ENCODE measurements at regions not wholly inside any gene's neighbourhood (a gene's known extent, or its start where the extent isn't known, plus 50 kb on each side); places are given as distances from the start of the nearest gene placed in this dataset.

- peaks cover 0 to 3% (median 0%) of the 10 kb centered on the region in 7 donors for H3K9me3 Mint-ChIP-seq
- H3K36me3 Mint-ChIP-seq = no peaks in the 10 kb centered on the region
- Histone ChIP-seq H3K27me3 (ENCODE audit: control insufficient read depth in 2 of 2, insufficient read depth in 2 of 2, low read length in 2 of 2) (no peaks in the 10 kb centered on the region), H3K9ac (ENCODE audit: insufficient read depth, low read length, poor library complexity, severe bottlenecking) (no peak overlapping the region), H2AFZ (ENCODE audit: insufficient read depth, low read depth, low read length, poor library complexity, severe bottlenecking) (no peak overlapping the region), H3K27ac (ENCODE audit: low read depth in 1 of 2, low read length in 2 of 2) (no peak overlapping the region), H3K36me3 (replicated peaks in 1 of 2; ENCODE audit: control insufficient read depth in 1 of 2, insufficient read depth in 2 of 2, low read length in 2 of 2) (no peaks in the 10 kb centered on the region), H3K4me1 (ENCODE audit: control insufficient read depth in 1 of 2, insufficient read depth in 2 of 2, low read length in 2 of 2) (no peaks in the 10 kb centered on the region), H3K9me3 (replicated peaks in 1 of 2; ENCODE audit: control insufficient read depth in 1 of 2, insufficient read depth in 1 of 2, low read length in 2 of 2) (no peaks in the 10 kb centered on the region), H4K20me1 (ENCODE audit: insufficient read depth, low read length) (no peaks in the 10 kb centered on the region), H3K79me2 (ENCODE audit: insufficient read depth, low read length) (no peaks in the 10 kb centered on the region), H3K4me3 (replicated peaks in 1 of 3; ENCODE audit: low read depth in 2 of 3, low read length in 3 of 3) (no peak overlapping the region), H3K4me2 (replicated peaks; ENCODE audit: extremely low read depth, low read length, poor library complexity, severe bottlenecking) (no peak overlapping the region)
- DNase-seq = no peak
- TF ChIP-seq CTCF (IDR thresholded peaks at IDR 0.05) = no peak
- H3K4me1 Mint-ChIP-seq = no peaks in the 10 kb centered on the region
- 75% methylated on average over 2 of the region's 2 CpGs for WGBS (ENCODE audit: insufficient coverage)
- intact Hi-C loops (cut with micrococcal nuclease) = no loop called here
- H3K27ac Mint-ChIP-seq = no peak overlapping the region
- peaks cover 0 to 5% (median 3%) of the 10 kb centered on the region in 3 donors for H3K27me3 Mint-ChIP-seq (ENCODE audit: low read depth in 3 of 3)
- no peak overlapping the region for H3K4me3 Mint-ChIP-seq
Measured at GRCh38 chr13:40153516-40153915, 498.1 kb downstream of the COG6 start.

GRCh38 chr13:40155201-40155600 lies 499.7 kb downstream of the COG6 start:
- no peaks in the 10 kb centered on the region for H3K9me3 ChIP-seq (replicated peaks in 1 of 2; ENCODE audit: control insufficient read depth in 1 of 2, insufficient read depth in 1 of 2, low read length in 2 of 2)
- intact Hi-C loops (cut with micrococcal nuclease) = no loop called here

More at GRCh38 chr13:40155201-40155600, 499.7 kb downstream of the COG6 start:
- Histone ChIP-seq H3K27ac (ENCODE audit: low read depth in 1 of 2, low read length in 2 of 2) (no peak overlapping the region), H3K4me1 (ENCODE audit: control insufficient read depth in 1 of 2, insufficient read depth in 2 of 2, low read length in 2 of 2) (no peaks in the 10 kb centered on the region), H3K9ac (ENCODE audit: insufficient read depth, low read length, poor library complexity, severe bottlenecking) (no peak overlapping the region), H3K4me2 (replicated peaks; ENCODE audit: extremely low read depth, low read length, poor library complexity, severe bottlenecking) (no peak overlapping the region), H3K79me2 (ENCODE audit: insufficient read depth, low read length) (no peaks in the 10 kb centered on the region), H4K20me1 (ENCODE audit: insufficient read depth, low read length) (no peaks in the 10 kb centered on the region), H3K4me3 (replicated peaks in 1 of 3; ENCODE audit: low read depth in 2 of 3, low read length in 3 of 3) (no peak overlapping the region), H3K36me3 (replicated peaks in 1 of 2; ENCODE audit: control insufficient read depth in 1 of 2, insufficient read depth in 2 of 2, low read length in 2 of 2) (no peaks in the 10 kb centered on the region), H3K27me3 (ENCODE audit: control insufficient read depth in 2 of 2, insufficient read depth in 2 of 2, low read length in 2 of 2) (no peaks in the 10 kb centered on the region), H2AFZ (ENCODE audit: insufficient read depth, low read depth, low read length, poor library complexity, severe bottlenecking) (no peak overlapping the region)
- TF ChIP-seq CTCF (IDR thresholded peaks at IDR 0.05) = no peak
- no peak for DNase-seq
- Mint-ChIP-seq H3K4me3 (no peak overlapping the region), H3K4me1 (no peaks in the 10 kb centered on the region), H3K27me3 (ENCODE audit: low read depth in 3 of 3) (peaks cover 0 to 5% (median 3%) of the 10 kb centered on the region in 3 donors), H3K36me3 (no peaks in the 10 kb centered on the region), H3K27ac (no peak overlapping the region), H3K9me3 (peaks cover 0 to 3% (median 0%) of the 10 kb centered on the region in 7 donors)
- WGBS (ENCODE audit: insufficient coverage) = 100% methylated on average over 1 of the region's 2 CpGs
